HCT116 (cell line): ENCODE measurements at regions not wholly inside any gene's neighbourhood (a gene's known extent, or its start where the extent isn't known, plus 50 kb on each side); places are given as distances from the start of the nearest gene placed in this dataset.

Source experiments
- ATAC-seq: fragments of 200-7000 bp; cut with Tn5 transposase; 2 replicates; pipeline ENCODE4 v1.9.1; 2020; ENCODE audit warnings: mild to moderate bottlenecking, moderate library complexity
- BruUV-seq: library from RNA; stranded (reverse); fragments of 400-500 nt; replicated peaks from 2 replicates; lab custom pipeline; 2021; lab: Mats Ljungman, UMichigan
- CTCF ChIA-PET: fragments of 300-600 bp; sonication (Branson Sonifier 250); formaldehyde crosslinking; loops from one replicate; lab custom pipeline; 2021; ENCODE audit warnings: antibody characterized with exemption; lab: Charles Lee
- POLR2A ChIA-PET: fragments of 300-600, 350-600 bp; sonication (Branson Sonifier 250); formaldehyde crosslinking; loops from one replicate; lab custom pipeline; 2021; ENCODE audit warnings: antibody characterized with exemption; lab: Charles Lee
- RAD21 ChIA-PET, 2 experiments: fragments of 300-600 bp; sonication (Branson Sonifier 250); formaldehyde crosslinking; loops; one replicate each; lab custom pipeline; 2023; ENCODE audit warnings: low total read pairs in 2 of 2; ENCODE audit not compliant: uncharacterized antibody in 2 of 2, unreplicated experiment in 2 of 2, low non-redundant PET in 1 of 2; lab: Charles Lee
- DNase-seq: peaks from one replicate; pipeline ENCODE4 v3.0.0-alpha.2; 2010; ENCODE audit warnings: low read depth, low spot score
- H2AFZ ChIP-seq: fragments of 200-600 bp; shearing (Covaris generic), sonication (generic); 2 replicates; pipeline ENCODE4 v1.6.1; 2017; ENCODE audit warnings: low read depth, mixed run types, mixed read lengths, antibody characterized with exemption, low read length; ENCODE audit not compliant: poor library complexity, severe bottlenecking
- H3K27ac ChIP-seq: 2 replicates; pipeline ENCODE4 v1.5.1; 2012; ENCODE audit warnings: low read depth, low read length
- H3K27me3 ChIP-seq: fragments of 200-600 bp; sonication (generic); 2 replicates; pipeline ENCODE4 v1.6.1; 2016; ENCODE audit warnings: mixed run types, low read length, mixed read lengths; ENCODE audit not compliant: insufficient read depth
- H3K36me3 ChIP-seq, 2 experiments: fragments of 200-500 bp in 1 of 2; fragments of 200-600 bp in 1 of 2; sonication (Bioruptor generic) in 1 of 2; sonication (generic) in 1 of 2; 2 replicates each; pipeline versions ENCODE4 v1.5.1 to v1.6.1; 2014 to 2016; ENCODE audit warnings: low read length in 2 of 2, inconsistent platforms in 1 of 2, mixed read lengths in 1 of 2, mixed run types in 1 of 2; ENCODE audit not compliant: insufficient read depth in 2 of 2, control insufficient read depth in 1 of 2
- H3K4me1 ChIP-seq, 2 experiments: fragments of 200-600 bp in 1 of 2; sonication (generic) in 1 of 2; 2 replicates each; pipeline versions ENCODE4 v1.5.1 to v1.6.1; 2012 to 2017; ENCODE audit warnings: low read length in 2 of 2, inconsistent platforms in 1 of 2, mild to moderate bottlenecking in 1 of 2, mixed read lengths in 1 of 2, mixed run types in 1 of 2, moderate library complexity in 1 of 2; ENCODE audit not compliant: insufficient read depth in 2 of 2, control insufficient read depth in 1 of 2
- H3K4me2 ChIP-seq: fragments of 200-600 bp; sonication (generic); 2 replicates; pipeline ENCODE4 v1.6.1; 2017; ENCODE audit warnings: mixed run types, low read length, mixed read lengths
- H3K4me3 ChIP-seq, 2 experiments: fragments of 200-600 bp in 1 of 2; sonication (generic) in 1 of 2; replicated peaks in 1 of 2; 2 replicates each; pipeline ENCODE4 v1.5.1; 2011 to 2016; ENCODE audit warnings: low read length in 2 of 2, control low read depth in 1 of 2, low read depth in 1 of 2, mild to moderate bottlenecking in 1 of 2, mixed read lengths in 1 of 2, mixed run types in 1 of 2
- H3K79me2 ChIP-seq: fragments of 200-600 bp; sonication (generic); 2 replicates; pipeline ENCODE4 v1.6.1; 2017; ENCODE audit warnings: mild to moderate bottlenecking, mixed run types, low read length, moderate library complexity, mixed read lengths; ENCODE audit not compliant: insufficient read depth
- H3K9ac ChIP-seq: fragments of 200-600 bp; sonication (generic); 2 replicates; pipeline ENCODE4 v1.6.1; 2016; ENCODE audit warnings: low read length, mixed read lengths
- H3K9me2 ChIP-seq: fragments of 200-600 bp; sonication (generic), shearing (Covaris generic); 2 replicates; pipeline ENCODE4 v1.6.1; 2017; ENCODE audit warnings: mixed run types, mild to moderate bottlenecking, moderate library complexity; ENCODE audit not compliant: insufficient read depth
- H3K9me3 ChIP-seq, 2 experiments: fragments of 200-500 bp in 1 of 2; fragments of 200-600 bp in 1 of 2; sonication (Bioruptor generic) in 1 of 2; sonication (generic) in 1 of 2; 2 replicates each; pipeline ENCODE4 v1.6.1; 2014 to 2017; ENCODE audit warnings: low read length in 2 of 2, mixed read lengths in 2 of 2, inconsistent platforms in 1 of 2, low read depth in 1 of 2, mild to moderate bottlenecking in 1 of 2, mixed run types in 1 of 2, moderate library complexity in 1 of 2; ENCODE audit not compliant: control insufficient read depth in 1 of 2, insufficient read depth in 1 of 2
- H4K20me1 ChIP-seq: fragments of 200-600 bp; sonication (generic), shearing (Covaris generic); 2 replicates; pipeline ENCODE4 v1.6.1; 2017; ENCODE audit warnings: mixed run types, mild to moderate bottlenecking, moderate library complexity; ENCODE audit not compliant: insufficient read depth
- ATF3 ChIP-seq: IDR thresholded peaks from 2 replicates; pipeline ENCODE4 v1.6.1; 2012
- CBX3 ChIP-seq: IDR thresholded peaks from 2 replicates; pipeline ENCODE4 v1.6.1; 2012; ENCODE audit warnings: low read depth
- CTCF ChIP-seq, 3 experiments: fragments of 200-600 bp in 1 of 3; sonication (generic) in 1 of 3; IDR thresholded peaks in 2 of 3; conservative IDR thresholded peaks in 1 of 3; 2 replicates each; pipeline ENCODE4 v1.5.1; 2012 to 2017; ENCODE audit warnings: low read depth in 2 of 3, low read length in 2 of 3, antibody characterized with exemption in 1 of 3, borderline replicate concordance in 1 of 3, control low read depth in 1 of 3, mild to moderate bottlenecking in 1 of 3, mixed read lengths in 1 of 3, mixed run types in 1 of 3, moderate library complexity in 1 of 3; ENCODE audit not compliant: insufficient read depth in 1 of 3
- EGR1 ChIP-seq: IDR thresholded peaks from 2 replicates; pipeline ENCODE4 v1.6.1; 2012; ENCODE audit warnings: low read depth
- EZH2phosphoT487 ChIP-seq: fragments of 200-600 bp; IDR thresholded peaks from 2 replicates; pipeline ENCODE4 v1.6.1; 2018; ENCODE audit warnings: antibody characterized with exemption, borderline replicate concordance
- REST ChIP-seq: IDR thresholded peaks from 2 replicates; pipeline ENCODE4 v1.6.1; 2012; ENCODE audit warnings: low read depth
- SRF ChIP-seq: IDR thresholded peaks from 2 replicates; pipeline ENCODE4 v1.6.1; 2012; ENCODE audit warnings: low read depth
- ZBTB33 ChIP-seq: IDR thresholded peaks from 2 replicates; pipeline ENCODE4 v1.6.1; 2011; ENCODE audit warnings: mild to moderate bottlenecking, low read length, moderate library complexity; ENCODE audit not compliant: insufficient replicate concordance; ENCODE audit errors: extremely low read depth
- intact Hi-C: fragments of 100-400 bp; cut with micrococcal nuclease; formaldehyde crosslinking; loops from 2 replicates; pipeline ENCODE4 v1.10.0; 2022

DNA sequence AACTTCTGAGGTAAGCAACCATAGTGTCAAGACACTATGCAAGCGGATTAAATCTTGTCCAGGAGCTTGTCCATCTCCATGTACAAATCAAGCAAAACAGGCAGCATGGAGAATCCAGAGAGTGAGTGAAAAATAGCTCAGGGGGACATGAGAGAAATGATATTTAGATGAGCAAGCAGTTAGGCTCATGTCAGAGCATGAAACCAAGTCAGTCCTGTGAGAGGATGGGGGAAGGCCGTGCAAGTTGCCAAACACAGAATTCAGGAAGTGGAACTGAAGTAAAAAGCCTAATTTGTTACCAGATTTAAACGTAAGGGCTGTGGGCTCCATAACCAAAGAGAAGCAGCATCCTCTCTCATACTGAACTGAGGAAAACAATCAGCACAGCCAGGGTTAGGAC lies 995.9 kb downstream of the MCTP2 start:
- Histone ChIP-seq H3K4me2 (no peak overlapping the region), H3K27me3 (peaks cover 4% of the 10 kb centered on the region), H3K79me2 (no peaks in the 10 kb centered on the region), H2AFZ (no peak overlapping the region), H3K36me3 (no peaks in the 10 kb centered on the region), H3K9me3 (no peaks in the 10 kb centered on the region), H3K27ac (no peak overlapping the region), H3K9me2 (no peaks in the 10 kb centered on the region), H3K4me3 (no peak overlapping the region), H3K4me1 (no peaks in the 10 kb centered on the region), H3K9ac (no peak overlapping the region), H4K20me1 (no peaks in the 10 kb centered on the region)
- ChIA-PET POLR2A (no interaction called here), CTCF (no interaction called here), RAD21 (no interaction called here)
- intact Hi-C loops = no loop called here
- ATAC-seq = no peak
- no TSS peak for BruUV-seq
- no peak for DNase-seq
- TF ChIP-seq EGR1 (no peak), CBX3 (no peak), CTCF (IDR thresholded peaks at IDR 0.05 in 2 of 3, conservative IDR thresholded peaks at IDR 0.05 in 1 of 3; ENCODE audit: borderline replicate concordance in 1 of 3, insufficient read depth in 1 of 3, low read depth in 2 of 3, low read length in 2 of 3) (no peak), REST (no peak), ATF3 (no peak), EZH2phosphoT487 (no peak), SRF (no peak), ZBTB33 (no peak)
